Thyroid gland (tissue), 4 donors: ENCODE measurements at regions not wholly inside any gene's neighbourhood (a gene's known extent, or its start where the extent isn't known, plus 50 kb on each side); places are given as distances from the start of the nearest gene placed in this dataset.

Source experiments
- CTCF ChIP-seq, 6 experiments: fragments of 200-600 bp in 3 of 6; fragments of 450-650 bp in 3 of 6; sonication (generic) in 3 of 6; IDR thresholded peaks; one replicate each; pipeline ENCODE4 v1.5.1; 2016 to 2019; ENCODE audit warnings: antibody characterized with exemption in 6 of 6, mild to moderate bottlenecking in 2 of 6, inconsistent platforms in 1 of 6, moderate library complexity in 1 of 6
- POLR2A ChIP-seq, 2 donors: fragments of 450-650 bp; IDR thresholded peaks; one replicate each; pipeline ENCODE4 v1.6.1; 2017; ENCODE audit warnings: antibody characterized with exemption in 2 of 2, mild to moderate bottlenecking in 2 of 2, moderate library complexity in 1 of 2

GRCh38 chr21:25220169-25220568, 387.1 kb downstream of the MRPL39 start:
- no peak for TF ChIP-seq CTCF (IDR thresholded peaks at IDR 0.05)
- TF ChIP-seq POLR2A (IDR thresholded peaks at IDR 0.05): no peak
